C4-2B (cell line): ENCODE measurements at regions not wholly inside any gene's neighbourhood (a gene's known extent, or its start where the extent isn't known, plus 50 kb on each side); places are given as distances from the start of the nearest gene placed in this dataset.
"Not testable (repeated sequence)": the region's sequence is repeated elsewhere in the genome, so short reads cannot be mapped to it uniquely, and the experiment has no call there.

ENCODE experiments used
- H3K27ac ChIP-seq: fragments of 450-650 bp; 2 replicates; pipeline ENCODE4 v1.5.1; 2017
- ZFX ChIP-seq: fragments of 450-650 bp; IDR thresholded peaks from 2 replicates; pipeline ENCODE4 v1.6.1; 2017
- TF ChIP-seq, protein P1 (sequence below): fragments of 450-650 bp; conservative IDR thresholded peaks from 2 replicates; pipeline ENCODE4 v1.5.1; 2017; ENCODE audit warnings: mild to moderate bottlenecking

DNA sequence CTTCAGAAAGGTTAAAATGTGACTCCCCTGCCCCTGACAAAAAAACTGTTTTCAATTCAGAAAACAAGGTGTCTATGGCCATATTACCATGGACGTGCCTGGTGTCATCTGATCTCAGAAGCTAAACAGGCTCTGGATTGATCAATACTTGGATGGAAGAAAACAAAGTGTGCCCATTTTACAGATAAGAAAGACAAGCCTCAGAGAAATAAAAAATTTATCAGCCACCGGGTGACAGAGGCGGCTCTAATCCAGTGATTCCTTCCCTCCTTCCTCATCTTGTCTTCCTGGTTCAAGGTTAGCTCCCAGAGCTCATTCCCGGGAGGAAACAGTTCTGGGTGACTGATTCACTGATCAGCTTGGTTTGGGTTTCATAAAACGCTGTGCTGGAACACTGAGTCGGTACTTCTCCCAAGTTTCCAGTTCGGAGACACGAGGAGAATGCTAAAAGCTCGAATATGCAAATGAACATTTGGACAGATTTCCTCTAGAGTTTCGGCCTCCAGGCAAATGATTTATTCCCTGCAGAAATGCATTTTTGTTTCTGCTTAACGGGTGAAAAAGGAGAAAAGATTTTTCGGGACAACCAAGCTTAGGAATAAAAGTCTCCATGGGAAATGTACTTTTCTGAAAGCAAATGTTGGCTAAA, 211.2 kb downstream of the UQCRFS1 start:
- TF ChIP-seq, protein P1, sequence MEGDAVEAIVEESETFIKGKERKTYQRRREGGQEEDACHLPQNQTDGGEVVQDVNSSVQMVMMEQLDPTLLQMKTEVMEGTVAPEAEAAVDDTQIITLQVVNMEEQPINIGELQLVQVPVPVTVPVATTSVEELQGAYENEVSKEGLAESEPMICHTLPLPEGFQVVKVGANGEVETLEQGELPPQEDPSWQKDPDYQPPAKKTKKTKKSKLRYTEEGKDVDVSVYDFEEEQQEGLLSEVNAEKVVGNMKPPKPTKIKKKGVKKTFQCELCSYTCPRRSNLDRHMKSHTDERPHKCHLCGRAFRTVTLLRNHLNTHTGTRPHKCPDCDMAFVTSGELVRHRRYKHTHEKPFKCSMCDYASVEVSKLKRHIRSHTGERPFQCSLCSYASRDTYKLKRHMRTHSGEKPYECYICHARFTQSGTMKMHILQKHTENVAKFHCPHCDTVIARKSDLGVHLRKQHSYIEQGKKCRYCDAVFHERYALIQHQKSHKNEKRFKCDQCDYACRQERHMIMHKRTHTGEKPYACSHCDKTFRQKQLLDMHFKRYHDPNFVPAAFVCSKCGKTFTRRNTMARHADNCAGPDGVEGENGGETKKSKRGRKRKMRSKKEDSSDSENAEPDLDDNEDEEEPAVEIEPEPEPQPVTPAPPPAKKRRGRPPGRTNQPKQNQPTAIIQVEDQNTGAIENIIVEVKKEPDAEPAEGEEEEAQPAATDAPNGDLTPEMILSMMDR: no peak
- TF ChIP-seq ZFX: no peak

DNA sequence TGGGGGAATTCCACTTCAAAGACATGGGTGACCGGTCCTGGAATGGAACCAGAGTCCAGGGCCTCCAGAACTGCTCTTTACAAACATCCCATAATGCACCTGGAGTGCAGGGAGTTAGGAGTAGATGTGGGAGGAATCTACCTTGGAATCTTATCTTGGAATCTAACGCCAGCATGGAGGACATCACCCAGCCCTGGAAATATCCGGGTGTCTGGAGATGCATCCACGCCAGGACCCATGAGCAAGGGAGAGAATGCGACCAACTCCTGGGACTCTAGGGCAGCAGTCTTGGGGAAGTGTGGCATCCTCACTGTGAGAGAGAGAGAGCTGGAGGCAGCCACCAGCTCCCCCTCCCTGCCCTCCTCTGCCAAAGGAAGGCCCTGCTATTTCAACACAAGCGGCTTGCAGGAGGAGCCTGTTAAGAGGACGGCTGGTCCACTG, 211.8 kb downstream of the UQCRFS1 start:
- no peak overlapping the region for H3K27ac ChIP-seq
- TF ChIP-seq ZFX: no peak
- TF ChIP-seq, protein P1: no peak

More for the DNA sequence above, 211.2 kb downstream of the UQCRFS1 start:
- no peak overlapping the region for H3K27ac ChIP-seq

DNA sequence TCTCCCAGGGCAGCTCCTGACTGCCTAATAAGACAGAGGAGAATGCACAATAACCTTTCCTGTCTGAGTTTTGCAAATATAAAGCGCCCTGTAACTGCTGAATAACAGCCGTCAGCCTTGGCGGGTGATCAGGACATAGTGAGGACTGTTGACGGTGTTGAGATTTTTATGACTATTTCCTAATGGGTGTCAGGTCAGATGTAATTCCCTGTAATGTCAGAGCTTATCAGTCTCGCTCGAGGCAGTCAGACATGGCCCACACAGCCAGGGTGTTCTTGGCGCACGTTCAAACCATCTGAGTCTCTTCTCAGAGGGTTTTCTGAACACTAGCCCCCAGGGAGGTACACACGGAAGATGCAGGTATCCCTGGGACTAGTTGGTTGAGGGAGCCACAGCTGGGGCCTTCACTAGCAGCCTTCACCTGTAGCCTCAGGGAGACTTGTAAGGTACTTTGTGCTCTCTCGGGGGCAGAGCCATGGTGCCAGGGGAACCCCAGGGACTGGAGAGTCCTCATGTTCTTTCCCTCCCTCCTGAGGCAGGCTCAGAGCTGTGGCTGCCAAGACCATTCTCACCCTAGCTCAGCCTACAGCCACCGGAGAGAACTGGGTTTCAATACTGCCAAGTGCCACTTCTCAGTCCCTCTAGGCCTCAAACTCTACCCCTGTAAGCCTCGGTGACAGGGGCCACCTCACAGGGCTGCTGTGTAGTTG, 213.1 kb downstream of the UQCRFS1 start:
- H3K27ac ChIP-seq: no peak overlapping the region
- no peak for TF ChIP-seq ZFX
- TF ChIP-seq, protein P1: no peak

DNA sequence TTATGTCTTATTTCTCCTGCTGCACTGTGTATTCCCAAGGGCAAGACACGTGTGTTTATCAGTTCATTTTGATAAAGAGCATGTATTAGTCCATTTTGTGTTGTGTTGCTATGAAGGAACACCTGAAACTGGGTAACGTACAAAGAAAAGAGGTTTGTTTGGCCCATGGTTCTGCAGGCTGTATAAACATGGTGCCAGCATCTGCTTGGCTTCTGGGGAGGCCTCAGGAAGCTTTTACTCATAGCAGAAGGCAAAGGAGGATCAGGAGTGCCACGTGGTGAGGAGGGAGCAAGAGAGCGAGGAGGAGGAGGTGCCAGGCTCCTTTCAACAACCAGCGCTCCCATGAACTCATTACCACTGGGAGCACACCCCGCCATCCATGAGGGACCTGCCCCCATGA, 214.0 kb downstream of the UQCRFS1 start:
- no peak overlapping the region for H3K27ac ChIP-seq
- no peak for TF ChIP-seq ZFX
- TF ChIP-seq, protein P1: no peak

DNA sequence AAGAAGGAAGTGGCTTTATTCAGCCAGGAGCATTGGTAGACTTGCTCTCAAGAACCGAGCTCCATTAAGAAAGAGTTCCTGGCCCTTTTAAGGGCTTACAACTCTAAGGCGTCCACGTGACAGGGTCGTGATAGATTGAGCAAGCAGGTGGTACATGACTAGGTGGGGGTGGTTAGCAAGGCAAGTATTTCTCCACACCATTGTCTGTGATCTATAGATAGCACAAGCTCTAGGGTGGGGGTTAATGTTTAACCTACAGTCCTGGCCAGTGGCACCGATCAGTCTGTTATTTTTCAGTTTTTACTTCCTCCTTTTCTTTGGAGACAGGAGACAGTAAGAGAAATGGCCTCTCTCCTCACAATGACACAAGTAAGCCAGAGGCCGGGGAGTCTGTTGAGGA, 215.1 kb downstream of the UQCRFS1 start:
- H3K27ac ChIP-seq: not testable (repeated sequence)

DNA sequence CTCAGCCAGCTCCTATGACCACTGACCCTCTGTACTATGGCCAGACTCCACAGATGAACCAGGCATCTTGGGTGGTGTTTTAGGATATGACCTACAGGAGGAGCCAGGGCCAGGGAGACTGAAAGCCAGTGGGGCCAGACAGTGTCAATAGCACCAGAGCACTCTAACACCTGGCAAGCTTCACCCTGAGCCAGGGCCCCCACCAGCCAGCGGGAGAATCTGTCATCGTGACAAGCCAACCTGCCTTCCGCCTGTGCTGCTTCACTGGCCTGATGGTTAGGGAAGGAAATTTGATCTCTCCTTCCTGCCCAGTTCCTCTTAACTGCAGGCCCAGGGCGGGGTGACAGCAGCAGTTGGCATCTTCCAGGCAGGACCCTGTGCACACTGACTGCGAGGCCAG, 222.4 kb downstream of the UQCRFS1 start:
- no peak overlapping the region for H3K27ac ChIP-seq
- no peak for TF ChIP-seq ZFX
- TF ChIP-seq, protein P1: no peak

DNA sequence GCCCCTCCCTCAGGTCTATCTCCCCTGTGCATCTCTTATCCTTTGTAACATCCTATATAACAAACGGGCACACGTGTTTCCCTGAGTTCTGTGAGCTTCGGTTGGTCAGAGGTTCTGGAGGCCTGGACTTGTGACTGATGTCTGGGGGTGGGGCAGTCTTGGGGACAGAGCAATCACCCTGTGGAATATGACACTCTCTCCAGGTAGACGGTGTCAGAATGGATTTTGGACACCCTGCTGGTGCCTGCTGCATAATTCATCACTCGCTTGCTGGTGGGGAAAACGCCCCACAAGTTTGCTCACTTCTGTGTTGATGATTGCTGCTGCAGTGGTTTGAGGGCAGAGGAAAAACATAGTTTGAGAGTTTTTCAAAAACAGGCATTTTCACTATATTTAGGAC, 223.2 kb downstream of the UQCRFS1 start:
- no peak overlapping the region for H3K27ac ChIP-seq
- TF ChIP-seq, protein P1: no peak
- TF ChIP-seq ZFX: no peak
